Thyroid gland (tissue), 4 donors: ENCODE measurements at regions not wholly inside any gene's neighbourhood (a gene's known extent, or its start where the extent isn't known, plus 50 kb on each side); places are given as distances from the start of the nearest gene placed in this dataset.

Experiments used
- CTCF ChIP-seq, 6 experiments: fragments of 200-600 bp in 3 of 6; fragments of 450-650 bp in 3 of 6; sonication (generic) in 3 of 6; IDR thresholded peaks; one replicate each; pipeline ENCODE4 v1.5.1; 2016 to 2019; ENCODE audit warnings: antibody characterized with exemption in 6 of 6, mild to moderate bottlenecking in 2 of 6, inconsistent platforms in 1 of 6, moderate library complexity in 1 of 6
- POLR2A ChIP-seq, 2 donors: fragments of 450-650 bp; IDR thresholded peaks; one replicate each; pipeline ENCODE4 v1.6.1; 2017; ENCODE audit warnings: antibody characterized with exemption in 2 of 2, mild to moderate bottlenecking in 2 of 2, moderate library complexity in 1 of 2

GRCh38 chr11:33448461-33449130, 191.4 kb downstream of the HIPK3 start:
- TF ChIP-seq CTCF (IDR thresholded peaks at IDR 0.05) (no peak), POLR2A (IDR thresholded peaks at IDR 0.05) (no peak)
